ENCODE measurements at regions not wholly inside any gene's neighbourhood (a gene's known extent, or its start where the extent isn't known, plus 50 kb on each side); places are given as distances from the start of the nearest gene placed in this dataset.
"Not testable (repeated sequence)": the region's sequence is repeated elsewhere in the genome, so short reads cannot be mapped to it uniquely, and the experiment has no call there.

- TF ChIP-seq POLR2A, CTCF (IDR thresholded peaks at IDR 0.05): not testable (repeated sequence)
Observed at GRCh38 chr1:120308940-120309578, 105.8 kb upstream of the NBPF8 start.

Measured in stomach (tissue), 4 donors.